HS-5 (cell line): ENCODE measurements at regions not wholly inside any gene's neighbourhood (a gene's known extent, or its start where the extent isn't known, plus 50 kb on each side); places are given as distances from the start of the nearest gene placed in this dataset.

Experiments used
- DNase-seq: peaks from one replicate; pipeline ENCODE4 v3.0.0-alpha.2; 2012; ENCODE audit warnings: low read depth

DNA sequence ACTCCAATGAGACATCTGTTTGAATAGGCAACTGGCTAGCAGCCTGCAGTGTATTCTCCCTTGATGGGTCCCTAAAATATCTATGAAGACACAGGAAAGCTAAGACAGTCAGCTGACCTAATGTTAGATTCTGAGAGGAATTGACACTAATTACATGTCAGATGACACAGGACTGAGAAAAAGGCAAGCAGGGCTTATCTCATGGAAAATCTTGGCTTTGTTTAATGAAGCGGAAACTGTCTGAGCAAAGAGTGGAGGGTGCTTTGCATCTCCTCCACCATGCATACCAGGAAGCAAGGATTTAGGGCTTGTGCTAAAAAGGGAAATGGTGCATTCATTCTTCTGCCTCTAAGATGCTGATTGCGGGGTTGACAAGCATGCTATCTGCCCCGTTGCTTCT lies 135.5 kb upstream of the GLI3 start:
- no peak for DNase-seq

DNA sequence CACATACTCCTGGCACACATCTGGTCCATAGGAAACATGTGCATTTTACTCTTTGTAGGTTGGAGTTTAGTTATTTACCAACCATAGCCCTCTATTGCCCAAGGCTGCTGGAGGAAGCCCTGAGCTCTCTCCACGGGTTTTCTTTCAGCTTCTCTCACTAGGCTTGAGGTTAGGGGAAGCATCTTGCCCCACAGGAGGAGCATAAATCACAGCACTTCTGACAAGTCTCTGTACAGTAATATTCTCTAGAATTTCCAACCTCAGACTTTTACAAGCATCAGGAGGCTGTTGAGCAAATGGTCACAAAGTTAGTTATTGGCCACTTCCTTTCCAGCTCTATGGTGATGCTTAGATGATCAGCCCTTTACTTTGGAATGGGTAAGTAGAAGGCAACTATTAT lies 122.9 kb upstream of the GLI3 start:
- DNase-seq: no peak

DNA sequence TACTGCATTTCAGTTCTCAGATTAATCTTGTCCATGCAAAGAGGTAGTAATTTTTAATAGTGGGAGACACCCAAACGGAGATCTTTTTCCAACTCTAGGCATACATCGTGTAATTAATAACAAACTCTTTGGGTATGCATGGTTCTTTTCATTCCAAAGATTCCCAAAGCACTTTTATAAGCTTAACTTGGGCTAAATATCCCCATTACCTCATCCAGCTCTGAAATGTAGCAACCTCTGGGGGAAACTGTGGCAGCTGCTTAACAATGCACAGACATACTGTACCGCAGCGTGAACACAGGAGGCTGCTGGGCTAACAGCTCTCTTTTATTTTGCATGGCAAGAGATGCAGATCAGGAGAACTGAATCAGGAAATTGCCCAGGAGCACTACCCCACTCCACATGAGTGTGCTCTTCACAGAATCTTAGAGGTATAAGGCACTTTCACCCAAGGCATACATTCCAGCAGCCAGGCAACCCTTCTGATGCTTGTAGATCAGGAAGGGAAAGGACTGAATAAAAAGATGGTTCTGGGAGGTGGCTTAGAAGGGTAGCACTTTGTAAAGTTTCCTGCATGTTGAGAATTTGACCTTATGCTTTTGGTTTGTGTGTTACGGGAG lies 114.4 kb upstream of the GLI3 start:
- no peak for DNase-seq

DNA sequence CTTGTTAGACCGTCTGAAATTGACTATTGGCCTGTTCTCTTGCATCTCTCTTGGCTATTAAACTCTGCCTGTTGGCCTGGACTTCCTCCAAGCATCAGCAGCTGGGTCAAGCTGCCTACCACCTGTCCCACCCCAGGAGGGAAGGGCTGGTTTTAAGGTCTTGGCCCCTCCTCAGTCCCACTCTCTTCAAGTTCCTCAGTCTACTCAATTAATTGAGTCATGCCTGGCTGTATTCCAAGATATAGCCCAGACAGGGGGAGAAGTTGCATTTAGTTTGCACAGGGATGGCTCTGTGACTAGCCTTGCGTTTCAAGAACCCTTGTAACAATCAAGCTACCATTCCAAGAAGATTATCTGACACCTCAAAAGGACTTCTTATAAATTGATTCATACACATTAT lies 113.8 kb upstream of the GLI3 start:
- no peak for DNase-seq

DNA sequence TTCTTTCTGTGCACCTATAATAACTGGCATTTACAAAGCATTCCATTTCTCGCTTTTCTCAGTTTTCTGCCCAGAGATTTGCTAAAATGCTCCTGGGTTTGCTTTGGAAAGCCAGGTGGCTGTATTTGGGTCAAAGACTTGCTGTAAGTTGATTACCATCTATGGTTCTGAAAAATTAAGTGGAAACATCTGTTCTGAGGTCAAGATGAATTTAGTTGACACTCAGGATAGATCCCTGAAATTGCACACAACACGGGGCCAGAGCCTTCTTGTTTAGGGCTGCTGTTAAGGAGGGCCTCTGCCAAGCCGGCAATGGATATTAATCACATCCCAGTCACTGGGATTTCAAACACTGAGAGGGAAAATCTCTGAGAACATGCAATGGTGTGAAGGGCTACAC lies 111.6 kb upstream of the GLI3 start:
- DNase-seq: no peak

DNA sequence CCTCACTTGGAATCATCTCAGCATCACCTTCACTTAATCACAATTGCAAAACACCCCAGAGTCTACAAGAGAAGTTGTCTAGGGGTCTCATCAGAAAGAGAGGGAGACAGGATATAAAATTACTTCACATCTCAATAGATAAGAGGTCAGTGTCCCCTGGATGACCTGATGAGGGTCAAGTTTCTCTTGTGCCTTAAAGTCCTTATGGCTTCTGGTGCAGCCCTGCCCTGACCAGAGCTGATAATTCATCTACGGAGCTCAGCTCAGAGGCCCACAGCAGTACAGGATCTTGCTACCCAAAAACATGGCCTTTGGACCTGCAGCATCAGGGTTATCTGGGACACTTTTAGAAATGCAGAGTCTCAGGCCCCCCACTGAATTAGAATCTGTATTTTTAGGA lies 111.1 kb upstream of the GLI3 start:
- no peak for DNase-seq

DNA sequence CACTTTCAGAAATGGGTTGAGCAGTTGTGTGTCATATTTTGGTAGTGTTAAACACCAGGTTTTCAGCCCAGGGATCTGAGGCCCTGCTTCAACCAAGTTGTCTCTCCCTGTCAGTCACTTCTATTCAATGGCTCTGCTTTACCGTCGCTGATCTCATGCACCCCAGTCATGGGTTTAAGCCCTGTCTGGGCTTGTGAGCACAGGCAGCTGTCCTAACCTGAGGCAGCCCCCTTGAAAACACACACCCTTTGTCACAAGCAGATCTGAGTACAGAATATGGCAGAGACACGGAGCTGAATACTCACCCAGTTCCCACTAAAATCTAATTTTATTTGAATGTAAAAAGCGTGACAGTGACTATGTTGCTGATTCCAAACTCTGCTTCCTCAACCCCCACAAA lies 110.6 kb upstream of the GLI3 start:
- no peak for DNase-seq

DNA sequence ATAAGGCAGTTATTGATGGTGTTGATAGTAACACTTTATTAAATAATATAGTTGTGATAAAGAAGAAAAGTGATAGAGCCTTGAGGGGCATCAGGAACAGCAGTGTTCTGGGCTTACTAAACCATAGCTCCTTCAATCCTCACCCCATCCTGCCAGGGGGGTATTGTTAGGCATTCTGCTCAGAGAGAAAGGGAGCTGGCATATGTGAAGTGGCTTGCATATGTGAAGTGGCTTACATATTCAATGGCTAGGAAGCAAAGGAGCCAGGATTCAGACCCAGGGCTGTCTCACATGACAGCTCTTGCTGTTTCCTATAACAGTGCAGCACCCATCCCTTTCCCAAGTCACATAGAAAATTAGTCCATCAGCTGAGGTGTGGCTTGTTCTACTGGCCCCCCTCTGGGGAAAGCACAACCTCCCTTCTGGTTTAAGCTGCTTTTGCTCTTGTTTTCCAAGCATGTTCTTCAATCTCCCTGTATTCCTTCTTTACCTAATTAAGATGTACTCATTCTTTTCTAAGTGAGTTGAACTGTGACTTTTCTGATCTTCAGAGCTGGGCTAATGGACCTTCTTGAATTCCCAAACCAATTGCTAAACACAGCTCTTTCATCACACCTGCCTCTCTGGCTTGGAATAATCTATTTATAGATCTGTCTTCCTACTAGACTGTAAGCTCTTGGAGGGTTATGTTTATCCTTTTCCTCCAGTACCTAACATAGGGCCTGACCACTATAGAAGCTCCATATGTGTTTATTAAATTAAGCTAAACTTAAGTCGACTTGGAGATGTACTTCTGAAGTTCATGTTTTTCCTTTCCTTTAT lies 108.7 kb upstream of the GLI3 start:
- DNase-seq: no peak

DNA sequence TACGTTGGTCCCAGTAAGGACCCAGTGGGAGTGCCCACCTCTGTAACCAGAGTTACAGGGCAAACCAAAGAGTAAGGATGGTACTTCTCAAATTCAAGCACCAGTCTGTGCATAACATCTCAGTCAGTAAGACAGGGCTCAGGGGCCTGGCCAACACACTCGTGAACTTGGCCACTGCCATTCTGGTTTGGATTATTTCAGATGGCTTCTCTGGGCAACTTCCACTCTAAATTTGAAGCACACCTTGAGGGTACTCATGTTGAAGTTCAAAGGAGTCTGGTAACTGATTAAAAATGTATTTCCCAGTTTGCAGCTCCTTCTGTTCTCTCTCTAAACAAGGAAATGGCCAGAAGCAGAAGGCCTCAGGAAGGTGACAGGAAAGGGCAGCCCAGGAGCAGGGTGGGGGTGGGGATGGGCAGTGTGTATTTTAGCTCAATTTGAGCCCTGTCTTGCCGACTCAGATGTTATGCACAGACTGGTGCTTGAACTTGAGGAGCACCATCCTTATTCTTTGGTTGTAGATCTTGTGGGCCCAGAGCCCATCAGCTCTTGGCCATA lies 107.3 kb upstream of the GLI3 start:
- no peak for DNase-seq

DNA sequence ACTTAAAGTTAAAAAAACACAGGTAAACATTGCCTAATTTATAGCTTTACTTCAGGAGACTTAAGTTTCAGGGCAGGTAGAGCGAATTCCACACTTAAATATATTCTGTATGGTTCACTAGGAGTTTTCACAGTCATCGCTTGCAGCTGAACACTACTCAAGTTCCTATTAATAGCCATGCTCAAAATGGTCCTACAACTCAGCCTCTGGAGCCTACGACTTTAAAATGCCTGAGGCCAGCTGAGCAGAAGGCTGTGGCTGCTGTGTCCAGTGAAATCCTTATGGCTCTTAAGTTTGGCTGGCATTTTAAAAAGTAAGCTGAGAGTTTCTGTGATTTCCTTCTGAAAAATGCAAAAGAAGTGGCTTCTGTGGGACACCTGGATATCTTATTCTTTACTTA lies 105.4 kb upstream of the GLI3 start:
- DNase-seq: no peak

DNA sequence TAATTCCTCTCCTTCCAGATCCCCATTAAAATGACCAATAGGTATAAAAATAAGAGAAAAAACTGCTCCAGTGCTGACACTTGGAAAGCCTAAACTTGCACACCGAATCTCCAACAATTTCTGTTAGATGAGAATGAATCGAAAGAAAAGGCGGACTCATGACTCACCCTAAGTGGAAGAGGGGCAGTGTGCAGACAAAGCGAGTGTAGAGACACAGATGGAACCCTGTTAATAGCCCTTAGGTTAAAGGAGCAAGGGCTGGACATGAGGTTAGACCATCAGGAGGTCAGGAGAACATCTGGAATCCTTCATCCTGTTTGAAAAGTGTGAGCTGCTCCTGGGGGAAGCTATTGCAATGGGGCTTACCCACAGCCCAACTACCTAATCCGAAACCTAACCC lies 103.4 kb upstream of the GLI3 start:
- DNase-seq: no peak

DNA sequence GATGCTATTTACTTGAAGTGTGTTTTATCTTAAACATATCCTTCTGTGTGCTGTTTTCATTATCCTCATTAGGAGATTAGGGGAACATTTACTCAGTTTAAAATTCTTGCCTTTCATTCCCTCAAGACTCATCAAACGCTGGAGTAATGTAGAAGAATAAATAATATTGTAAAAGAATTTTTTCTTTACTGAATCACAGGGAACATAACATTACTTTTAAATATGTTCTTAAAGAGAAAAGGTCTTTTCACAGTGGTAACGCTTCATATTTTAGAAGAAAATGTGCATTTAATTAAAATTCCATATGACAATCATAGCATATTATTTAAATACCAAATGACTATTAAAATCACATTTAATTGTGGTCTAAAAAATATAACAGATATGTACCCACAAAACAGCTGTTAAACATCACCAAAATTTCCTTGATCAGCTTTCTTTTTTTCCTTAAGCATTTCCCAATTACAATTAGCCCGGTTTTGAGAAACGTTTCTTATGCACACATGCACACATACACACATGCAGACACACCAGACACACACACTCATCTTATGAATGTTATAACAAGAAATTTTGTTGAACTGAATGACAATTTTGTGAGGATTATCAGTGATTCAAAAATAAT lies 102.0 kb upstream of the GLI3 start:
- no peak for DNase-seq

DNA sequence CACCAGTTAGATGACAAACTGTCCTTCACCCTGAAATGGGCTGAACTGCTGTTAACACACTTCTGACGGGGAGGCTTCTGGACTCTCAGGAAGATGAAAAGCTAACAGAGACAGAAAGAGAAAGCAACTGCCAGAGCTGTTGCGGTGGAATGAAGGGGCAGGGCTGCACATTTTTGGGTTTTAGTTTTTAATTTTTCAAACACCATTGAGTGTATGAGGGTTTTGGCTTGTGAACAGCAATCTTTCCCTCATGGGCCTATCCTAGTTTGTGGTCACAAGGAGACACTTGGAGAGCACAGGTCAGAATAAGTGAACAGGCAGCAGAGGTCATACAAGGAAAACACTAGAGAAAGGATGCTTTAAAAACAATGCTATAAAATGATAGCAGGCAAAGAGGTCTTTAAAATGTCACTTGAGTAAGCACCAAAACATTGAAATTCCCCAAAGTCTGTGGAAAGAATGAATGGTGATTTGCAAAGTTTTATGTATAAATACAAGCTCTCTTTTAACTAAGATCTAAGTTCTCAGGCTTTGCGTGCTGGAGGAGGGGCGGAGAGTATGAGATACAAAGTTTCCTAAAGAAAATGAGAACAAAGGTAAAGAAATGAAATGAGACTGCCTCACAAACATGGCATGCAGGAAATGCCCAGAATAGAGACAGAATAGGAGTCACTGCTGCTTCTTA lies 101.4 kb upstream of the GLI3 start:
- no peak for DNase-seq

DNA sequence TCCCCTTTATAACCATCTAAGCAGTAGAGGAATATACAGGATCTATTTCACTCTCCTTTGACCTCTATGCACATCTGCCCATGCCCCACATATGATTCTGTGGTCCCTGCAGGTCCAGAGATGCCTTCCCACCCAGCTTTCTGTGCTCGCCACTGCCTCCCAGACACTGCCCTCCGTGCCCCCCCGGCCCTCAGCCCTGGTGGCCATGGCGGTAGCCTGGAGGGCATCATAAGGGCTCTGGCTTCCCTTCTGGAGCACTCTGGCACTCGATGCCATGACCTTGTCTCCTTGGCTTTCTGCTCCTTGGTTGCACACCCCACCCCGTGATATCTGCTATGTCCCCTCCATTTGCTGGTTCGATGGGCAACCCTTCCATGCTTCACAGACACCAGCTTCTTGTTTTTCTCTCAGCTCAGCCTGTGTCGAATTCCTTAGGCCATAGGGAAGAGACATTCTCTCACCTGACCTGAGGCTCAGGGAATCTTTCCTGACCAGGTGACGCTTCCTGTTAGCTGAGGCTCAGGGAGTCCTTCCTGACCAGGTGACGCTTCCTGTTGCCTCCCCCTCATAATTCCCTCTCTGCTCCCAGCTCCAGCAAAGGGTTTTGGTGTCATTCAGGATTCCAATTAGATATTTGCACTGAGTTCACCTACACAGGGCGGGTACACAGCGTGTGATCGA lies 100.4 kb upstream of the GLI3 start:
- no peak for DNase-seq

DNA sequence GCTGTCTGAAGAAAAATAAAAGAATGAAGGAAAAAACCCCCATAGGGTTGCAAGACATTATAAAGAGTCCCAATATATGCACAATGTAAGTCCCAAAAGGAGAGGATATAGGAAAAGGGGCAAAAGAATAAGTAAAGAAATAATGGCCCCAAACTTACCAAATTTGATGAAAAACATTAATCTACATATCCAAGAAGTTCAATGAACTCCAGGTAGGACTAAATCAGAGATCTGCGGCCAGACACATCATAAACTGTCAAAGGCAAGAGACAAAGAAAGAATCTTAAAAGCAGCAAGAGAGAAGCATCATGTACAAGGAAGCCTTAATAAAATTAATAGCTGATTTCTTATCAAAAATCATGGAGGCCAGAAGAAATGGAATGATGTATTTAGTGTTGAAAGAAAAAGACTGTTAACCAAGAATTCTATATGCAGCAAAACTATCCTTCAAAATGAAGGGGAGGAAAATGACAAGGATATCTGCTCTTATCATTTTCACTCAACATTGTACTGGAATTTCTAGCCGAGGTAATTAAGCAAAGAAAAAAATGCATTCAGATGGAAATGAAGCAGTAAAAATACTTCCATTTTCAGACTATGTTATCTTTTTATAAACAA lies 95.7 kb upstream of the GLI3 start:
- DNase-seq: no peak

DNA sequence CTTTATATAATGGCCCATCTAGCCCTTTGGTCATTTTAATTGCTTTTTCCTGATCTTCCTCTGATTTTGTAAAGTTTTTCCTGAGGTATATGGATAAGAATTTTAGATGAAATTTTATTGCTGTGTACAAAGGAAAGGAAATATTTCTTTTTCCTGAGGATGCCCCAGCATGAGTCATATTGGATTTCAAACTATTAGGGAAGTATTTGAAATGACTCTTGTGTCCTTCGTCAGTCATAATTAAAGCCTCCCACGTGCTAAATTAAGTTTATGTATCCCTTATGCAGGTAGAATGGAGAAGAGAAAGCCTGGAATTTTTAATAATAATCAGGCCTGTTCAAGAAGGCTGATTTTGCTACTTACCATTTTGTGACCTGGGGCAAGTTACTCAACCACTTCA lies 82.6 kb upstream of the GLI3 start:
- DNase-seq: no peak

DNA sequence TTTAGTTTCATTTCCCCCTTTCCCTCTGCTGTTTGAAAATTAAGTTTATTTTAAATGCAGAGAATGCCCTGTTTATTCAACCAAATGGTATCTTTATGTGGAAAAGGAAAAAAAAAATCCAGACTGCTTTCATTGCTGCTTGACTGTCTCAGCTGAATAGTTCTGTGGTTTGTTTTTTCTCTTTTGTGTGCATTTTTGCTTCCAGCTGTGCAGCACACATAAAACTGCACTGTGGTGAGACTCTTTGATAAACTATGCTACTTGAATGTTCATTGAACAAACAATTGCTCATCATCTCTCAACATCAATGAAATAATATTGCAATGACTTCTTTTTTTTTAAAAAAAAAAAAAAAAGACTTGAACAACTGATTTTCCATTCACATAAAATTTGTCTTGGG lies 78.6 kb upstream of the GLI3 start:
- no peak for DNase-seq

DNA sequence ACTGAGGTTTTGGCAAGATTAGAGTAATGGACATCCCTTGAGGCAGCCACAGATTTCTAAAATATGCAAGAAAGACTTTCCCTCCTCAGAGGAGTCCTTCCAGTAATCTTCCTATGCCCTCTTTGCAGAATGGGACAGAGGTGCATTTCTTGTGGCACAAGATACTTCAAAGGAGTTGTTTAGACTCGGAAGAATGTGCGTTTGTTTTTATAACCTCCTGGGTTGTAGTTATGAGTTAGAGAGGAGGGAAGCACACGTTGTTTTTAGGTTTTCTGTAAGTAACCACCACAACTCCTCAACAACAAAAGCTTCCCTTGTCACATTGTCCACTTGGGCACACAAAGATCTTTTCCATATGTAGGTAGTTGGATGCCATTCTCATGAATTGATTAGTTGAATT lies 78.1 kb upstream of the GLI3 start:
- no peak for DNase-seq

DNA sequence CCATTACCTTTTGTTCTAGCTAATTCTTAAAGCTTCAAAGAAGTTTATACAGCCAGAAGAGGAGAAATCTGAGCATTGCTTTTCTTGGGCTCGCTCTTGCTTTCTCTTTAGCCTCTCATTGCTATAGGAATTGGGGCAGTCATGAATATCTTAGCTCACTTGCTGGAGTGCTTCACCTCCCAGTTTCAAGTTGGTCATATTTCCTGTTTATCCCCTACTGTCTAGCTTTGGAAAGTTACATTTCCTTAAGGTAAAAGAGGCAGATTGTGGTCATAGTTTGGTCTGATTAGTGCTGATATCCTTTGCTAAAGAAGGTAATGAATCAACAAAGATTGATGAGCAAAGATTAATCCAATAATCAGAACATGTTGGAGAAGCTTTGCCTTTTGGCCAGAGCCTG lies 77.7 kb upstream of the GLI3 start:
- no peak for DNase-seq

DNA sequence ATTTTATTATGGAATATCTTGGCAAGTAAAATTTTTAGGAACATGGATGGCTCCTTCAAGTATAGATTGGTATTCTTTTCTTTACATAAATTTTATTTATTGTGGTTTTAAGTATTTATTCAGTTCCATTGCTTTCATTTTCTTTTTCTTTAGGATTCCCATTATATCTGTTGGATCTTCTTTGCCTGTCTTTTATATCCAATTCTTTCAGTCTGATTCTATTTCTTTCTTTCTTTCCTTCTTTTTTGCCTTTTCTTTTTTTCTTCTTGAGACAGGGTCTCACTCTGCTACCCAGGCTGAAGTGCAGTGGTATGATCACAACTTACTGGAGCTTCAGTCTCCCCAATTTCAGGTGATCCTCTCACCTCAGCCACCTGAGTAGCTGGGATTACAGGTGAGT lies 74.2 kb upstream of the GLI3 start:
- DNase-seq: no peak

DNA sequence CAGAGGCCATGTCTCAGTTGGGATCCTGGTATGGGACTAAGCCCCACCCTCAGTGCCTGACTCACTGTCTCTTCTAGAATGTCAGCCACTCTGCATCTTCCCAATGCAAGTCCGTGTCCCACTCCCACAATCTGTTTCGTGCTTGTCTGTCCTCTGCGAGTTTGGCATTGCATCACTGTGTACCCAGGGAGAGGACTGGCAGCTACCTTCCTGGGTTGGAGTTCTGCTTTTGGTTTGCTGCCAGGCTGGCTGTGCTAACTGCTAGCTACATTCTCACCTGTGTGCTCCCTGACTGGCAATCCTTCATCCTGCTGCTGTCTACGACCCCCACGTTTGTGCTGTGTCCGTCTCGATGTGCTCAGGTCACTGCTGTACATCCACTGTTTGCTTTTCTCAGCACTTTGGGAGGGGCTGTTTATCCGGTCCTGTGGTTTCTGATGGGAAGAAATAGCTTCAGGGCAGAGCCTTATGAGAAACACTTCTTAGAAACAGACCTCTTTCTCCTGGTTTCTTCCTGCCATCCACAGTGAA lies 56.0 kb upstream of the GLI3 start:
- no peak for DNase-seq
